ENCODE measurements at regions not wholly inside any gene's neighbourhood (a gene's known extent, or its start where the extent isn't known, plus 50 kb on each side); places are given as distances from the start of the nearest gene placed in this dataset.

DNA sequence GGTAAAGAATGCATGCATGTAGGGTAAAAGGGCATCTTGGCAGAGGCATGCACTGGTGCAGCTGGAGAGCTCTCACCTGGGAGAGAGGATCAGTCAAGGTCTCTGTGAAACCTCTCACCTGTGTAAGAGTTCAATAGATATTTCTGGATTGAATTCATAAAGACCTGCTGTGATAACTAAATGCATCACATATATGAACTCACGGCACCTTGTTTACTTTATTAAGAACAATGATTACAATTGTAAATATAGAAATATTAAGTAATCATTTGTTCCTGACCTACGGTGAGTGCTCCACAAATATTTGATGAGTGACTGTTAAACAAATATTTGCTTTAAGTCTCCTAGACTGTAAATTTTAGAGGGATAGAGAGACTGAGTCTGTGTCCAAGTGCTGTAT lies 85.9 kb upstream of the PAQR3 start:
- Histone ChIP-seq H3K27ac (no peak overlapping the region), H3K36me3 (no peaks in the 10 kb centered on the region), H3K27me3 (no peaks in the 10 kb centered on the region), H3K4me1 (no peaks in the 10 kb centered on the region), H3K9me3 (no peaks in the 10 kb centered on the region), H3K4me3 (no peak overlapping the region)
- TF ChIP-seq, protein P1, sequence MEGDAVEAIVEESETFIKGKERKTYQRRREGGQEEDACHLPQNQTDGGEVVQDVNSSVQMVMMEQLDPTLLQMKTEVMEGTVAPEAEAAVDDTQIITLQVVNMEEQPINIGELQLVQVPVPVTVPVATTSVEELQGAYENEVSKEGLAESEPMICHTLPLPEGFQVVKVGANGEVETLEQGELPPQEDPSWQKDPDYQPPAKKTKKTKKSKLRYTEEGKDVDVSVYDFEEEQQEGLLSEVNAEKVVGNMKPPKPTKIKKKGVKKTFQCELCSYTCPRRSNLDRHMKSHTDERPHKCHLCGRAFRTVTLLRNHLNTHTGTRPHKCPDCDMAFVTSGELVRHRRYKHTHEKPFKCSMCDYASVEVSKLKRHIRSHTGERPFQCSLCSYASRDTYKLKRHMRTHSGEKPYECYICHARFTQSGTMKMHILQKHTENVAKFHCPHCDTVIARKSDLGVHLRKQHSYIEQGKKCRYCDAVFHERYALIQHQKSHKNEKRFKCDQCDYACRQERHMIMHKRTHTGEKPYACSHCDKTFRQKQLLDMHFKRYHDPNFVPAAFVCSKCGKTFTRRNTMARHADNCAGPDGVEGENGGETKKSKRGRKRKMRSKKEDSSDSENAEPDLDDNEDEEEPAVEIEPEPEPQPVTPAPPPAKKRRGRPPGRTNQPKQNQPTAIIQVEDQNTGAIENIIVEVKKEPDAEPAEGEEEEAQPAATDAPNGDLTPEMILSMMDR (IDR thresholded peaks at IDR 0.05), result no peak
- intact Hi-C loops (cut with DNase I), result no loop called here
- DNase-seq (no peak), ATAC-seq (no peak)
- 28 to 41% methylated on average over 2 of the region's 2 CpGs for WGBS, 2 donors

DNA sequence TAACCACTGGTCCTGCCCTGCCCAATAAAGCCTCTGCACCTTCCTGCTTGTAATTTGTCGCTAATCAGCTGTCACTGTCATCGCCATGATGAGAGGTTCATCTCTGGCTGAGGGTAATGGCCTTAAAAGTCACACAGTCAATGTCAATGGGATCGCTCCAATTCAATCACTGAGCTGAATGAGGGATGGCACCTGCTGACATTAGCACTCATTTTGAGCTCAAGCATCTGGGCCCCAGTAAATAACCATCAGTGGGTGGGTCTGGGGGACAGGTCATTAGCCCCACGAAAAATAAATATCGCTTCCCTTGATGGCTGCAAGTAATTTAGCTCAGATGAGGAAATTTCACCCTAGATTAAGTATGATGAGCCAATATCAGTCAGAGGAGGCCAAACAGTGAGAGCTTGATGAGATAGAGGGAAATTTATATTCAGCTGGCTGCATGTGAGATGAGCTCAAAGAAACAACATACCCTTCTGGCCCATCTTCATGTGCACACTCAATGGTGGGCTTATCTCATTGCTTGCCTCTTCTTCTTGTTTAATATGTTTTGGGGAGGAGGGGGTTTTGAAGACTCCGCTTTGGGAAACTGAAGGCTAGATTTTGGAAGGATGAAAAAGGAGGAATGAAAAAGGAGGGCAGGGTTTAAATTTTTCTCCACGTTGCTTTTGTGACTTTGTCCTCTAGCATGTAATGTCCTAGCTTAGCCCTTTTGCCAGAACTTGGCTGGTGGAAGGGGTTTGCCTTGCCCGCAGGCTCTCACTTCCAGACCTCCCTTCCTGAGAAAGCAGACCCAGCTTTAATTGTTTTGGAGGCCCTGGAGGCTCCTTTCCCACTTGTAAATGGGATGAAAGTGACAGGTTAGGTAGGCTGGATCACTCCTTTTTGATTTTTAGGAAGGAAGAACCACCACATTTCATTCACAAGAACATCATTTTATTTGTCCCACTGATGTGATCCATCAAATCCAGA lies 84.8 kb upstream of the PAQR3 start:
- no peak overlapping the region for H3K27ac ChIP-seq
- TF ChIP-seq, protein P1 (IDR thresholded peaks at IDR 0.05), result no peak
- no peak overlapping the region for H3K4me3 ChIP-seq
- H3K27me3 ChIP-seq, result no peaks in the 10 kb centered on the region
- WGBS, 2 donors, result 74 to 83% methylated on average over 8 of the region's 8 CpGs
- no peaks in the 10 kb centered on the region for H3K4me1 ChIP-seq
- intact Hi-C loops (cut with DNase I), result no loop called here
- peaks cover 0 to under 1% (median 0%) of the 10 kb centered on the region in 11 donors for H3K9me3 ChIP-seq
- H3K36me3 ChIP-seq, result no peaks in the 10 kb centered on the region
- ATAC-seq (no peak), DNase-seq (no peak)

DNA sequence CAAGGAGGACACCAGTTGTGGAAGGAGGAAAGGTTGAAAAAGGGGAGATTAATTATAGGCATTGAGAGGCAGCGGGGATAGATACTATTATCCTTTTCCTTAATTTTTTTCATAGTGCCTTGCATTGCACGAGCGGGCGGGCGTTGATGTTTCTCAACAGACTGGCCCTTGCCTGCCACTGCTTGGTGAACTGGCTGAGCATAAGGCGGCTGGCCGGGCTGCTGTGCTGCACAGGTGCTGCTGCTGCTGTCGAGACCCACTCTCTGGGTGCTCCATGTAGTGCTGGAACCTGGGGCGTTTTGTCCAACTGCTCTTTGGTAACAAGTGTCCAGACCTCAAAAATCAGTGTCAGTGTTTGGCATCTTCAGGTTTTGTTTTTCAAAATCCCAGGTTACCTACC lies 83.3 kb upstream of the PAQR3 start:
- Histone ChIP-seq H3K36me3 (no peaks in the 10 kb centered on the region), H3K4me1 (no peaks in the 10 kb centered on the region), H3K27ac (no peak overlapping the region), H3K4me3 (no peak overlapping the region), H3K27me3 (no peaks in the 10 kb centered on the region), H3K9me3 (peaks cover 0 to 4% (median 0%) of the 10 kb centered on the region in 11 donors)
- ATAC-seq (no peak), DNase-seq (no peak)
- 88 to 90% methylated on average over 9 of the region's 9 CpGs for WGBS, 2 donors
- intact Hi-C loops (cut with DNase I), result no loop called here
- TF ChIP-seq, protein P1 (IDR thresholded peaks at IDR 0.05), result no peak

DNA sequence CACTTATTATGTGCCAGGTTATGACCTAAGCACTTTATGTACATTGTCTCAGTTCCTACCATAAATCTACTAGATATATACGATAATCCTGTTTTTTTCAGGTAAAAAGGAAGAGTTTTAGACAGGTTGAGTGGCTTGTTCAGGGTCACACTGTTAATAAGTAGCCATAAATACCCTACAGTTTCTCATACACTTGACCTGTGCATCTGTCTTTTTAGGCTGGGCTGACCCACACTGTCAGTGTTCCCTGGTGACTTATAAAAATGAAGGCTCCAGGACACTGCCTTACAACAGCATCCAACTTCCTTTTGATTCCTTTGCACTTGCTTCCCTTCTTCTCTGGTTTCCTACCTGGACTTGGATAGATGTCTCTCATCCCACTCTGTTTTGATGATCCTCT lies 78.2 kb upstream of the PAQR3 start:
- TF ChIP-seq, protein P1 (IDR thresholded peaks at IDR 0.05), result no peak
- Histone ChIP-seq H3K27ac (no peak overlapping the region), H3K27me3 (no peaks in the 10 kb centered on the region), H3K4me3 (no peak overlapping the region), H3K36me3 (no peaks in the 10 kb centered on the region), H3K4me1 (peaks cover 0 to 6% (median 0%) of the 10 kb centered on the region in 9 donors), H3K9me3 (peaks cover 0 to 4% (median 0%) of the 10 kb centered on the region in 11 donors)
- intact Hi-C loops (cut with DNase I), result no loop called here
- no peak for ATAC-seq
- 82 to 85% methylated on average over 1 of the region's 1 CpG for WGBS, 2 donors
- DNase-seq, result no peak
